HG03103 (cell line): ENCODE measurements at regions not wholly inside any gene's neighbourhood (a gene's known extent, or its start where the extent isn't known, plus 50 kb on each side); places are given as distances from the start of the nearest gene placed in this dataset.

Source experiments
- ATAC-seq: cut with Tn5 transposase; IDR thresholded peaks from one replicate; pipeline ENCODE4 v1.9.1; 2021; ENCODE audit warnings: low read depth; ENCODE audit not compliant: unreplicated experiment

DNA sequence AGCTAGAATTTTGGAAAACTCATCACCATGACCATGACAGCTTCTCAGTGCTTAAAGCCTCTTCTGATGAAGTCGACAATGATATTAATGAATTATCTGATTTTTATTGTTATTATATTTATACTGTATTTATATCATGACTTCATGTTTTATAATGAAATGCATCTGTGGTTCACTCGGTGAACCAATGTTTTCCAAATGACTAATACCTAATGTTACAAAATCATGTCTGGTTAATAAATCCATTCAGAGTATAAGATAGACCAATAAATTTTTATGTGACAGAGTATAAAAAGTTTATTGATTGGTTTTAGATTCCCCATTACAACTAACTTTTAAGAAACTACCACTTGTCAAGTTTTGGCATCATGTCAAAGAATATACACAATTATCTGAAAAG is 416.5 kb downstream of the MLLT3 start:
- no peak for ATAC-seq

DNA sequence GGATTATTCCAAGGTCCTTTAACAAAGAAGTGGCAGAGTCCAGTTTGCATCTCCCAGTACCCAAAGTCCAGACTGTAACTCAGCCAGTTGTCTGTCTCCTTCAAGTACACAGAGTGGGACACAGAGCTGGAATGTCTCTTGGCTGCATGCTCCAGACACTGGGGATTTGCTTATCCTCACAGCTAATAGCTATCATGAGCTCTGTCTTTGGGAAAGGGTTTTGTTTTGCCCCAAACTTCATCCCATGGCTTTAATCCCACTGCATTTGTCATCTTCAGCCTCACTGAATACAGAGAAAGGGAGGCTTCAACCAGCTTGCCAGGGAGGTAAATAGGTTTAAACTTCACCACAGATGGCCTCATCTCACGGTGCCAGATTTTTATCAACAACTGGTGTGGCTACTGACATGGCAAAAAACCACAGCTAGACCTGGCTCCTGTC is 412.2 kb upstream of the SLC24A2 start:
- no peak for ATAC-seq

DNA sequence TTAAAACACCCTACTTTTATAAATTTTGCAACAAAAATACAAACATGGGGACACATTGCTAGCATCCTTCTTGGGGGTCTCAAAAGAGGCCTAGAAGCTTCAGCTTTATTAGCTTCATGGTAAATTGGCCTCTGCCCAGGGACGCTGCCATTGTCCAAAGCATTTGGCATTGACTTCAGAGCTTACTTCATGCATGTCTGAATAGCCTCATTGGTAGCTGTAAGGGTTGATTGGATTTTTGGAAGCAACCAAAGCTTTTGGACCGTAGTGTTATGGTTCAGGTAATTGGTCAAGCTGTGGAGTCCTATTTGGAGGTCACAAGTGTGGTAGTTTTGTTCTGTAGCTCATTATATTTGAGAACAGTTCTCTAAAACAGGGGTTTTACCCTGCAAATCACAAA is 411.7 kb upstream of the SLC24A2 start:
- ATAC-seq: no peak

DNA sequence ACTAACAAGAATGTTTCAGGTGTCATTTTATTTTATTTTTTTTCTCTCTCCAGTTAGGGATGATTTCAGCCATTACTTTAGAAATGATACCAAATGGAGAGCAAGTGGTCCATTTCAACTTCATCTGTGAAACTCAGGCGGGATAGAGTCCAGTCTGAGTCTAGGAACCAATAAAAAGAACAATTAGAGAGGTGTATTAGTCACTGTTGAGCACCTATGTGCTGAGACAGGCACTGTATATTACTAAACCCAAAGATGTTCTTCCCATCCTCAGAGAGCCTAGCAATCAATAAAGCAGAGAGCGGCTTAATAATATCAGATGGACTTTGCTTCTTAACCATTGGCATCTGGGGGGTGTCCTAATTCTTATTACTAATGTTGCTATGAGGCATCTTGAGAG is 410.3 kb upstream of the SLC24A2 start:
- no peak for ATAC-seq

DNA sequence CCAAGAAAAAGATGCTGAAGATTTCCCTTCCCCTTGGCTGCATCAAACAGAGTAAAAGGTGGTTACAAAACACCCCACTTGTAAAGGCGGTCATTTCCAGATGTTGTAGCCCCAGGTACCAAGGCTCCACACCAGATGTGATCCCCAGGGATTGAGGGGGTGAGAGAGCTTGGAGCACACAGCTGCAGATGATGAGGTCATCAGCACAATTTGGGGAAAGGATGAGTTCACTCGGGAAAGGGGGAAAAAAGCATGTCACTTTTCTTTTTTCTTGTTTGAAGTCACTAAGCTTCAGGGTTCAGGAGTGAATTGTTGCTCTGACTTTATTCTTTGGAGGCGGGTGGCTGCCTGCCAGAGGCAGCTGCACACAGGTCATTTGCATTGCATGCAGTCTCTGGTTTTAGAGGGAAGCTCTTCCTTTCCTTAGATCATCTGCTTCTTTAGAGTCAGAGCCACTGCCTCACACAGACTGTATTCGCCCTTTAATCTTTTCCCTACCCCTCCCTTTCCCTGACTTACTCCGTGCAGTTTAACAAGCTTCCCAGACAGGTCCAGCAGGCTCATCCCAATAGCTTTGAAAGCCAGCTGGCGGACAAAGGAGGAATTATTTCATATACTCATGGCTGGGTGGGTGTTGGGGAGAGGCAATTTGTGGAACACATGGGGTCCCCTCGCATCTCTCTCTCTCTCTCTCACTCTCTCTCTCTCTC is 409.3 kb upstream of the SLC24A2 start:
- ATAC-seq: no peak

DNA sequence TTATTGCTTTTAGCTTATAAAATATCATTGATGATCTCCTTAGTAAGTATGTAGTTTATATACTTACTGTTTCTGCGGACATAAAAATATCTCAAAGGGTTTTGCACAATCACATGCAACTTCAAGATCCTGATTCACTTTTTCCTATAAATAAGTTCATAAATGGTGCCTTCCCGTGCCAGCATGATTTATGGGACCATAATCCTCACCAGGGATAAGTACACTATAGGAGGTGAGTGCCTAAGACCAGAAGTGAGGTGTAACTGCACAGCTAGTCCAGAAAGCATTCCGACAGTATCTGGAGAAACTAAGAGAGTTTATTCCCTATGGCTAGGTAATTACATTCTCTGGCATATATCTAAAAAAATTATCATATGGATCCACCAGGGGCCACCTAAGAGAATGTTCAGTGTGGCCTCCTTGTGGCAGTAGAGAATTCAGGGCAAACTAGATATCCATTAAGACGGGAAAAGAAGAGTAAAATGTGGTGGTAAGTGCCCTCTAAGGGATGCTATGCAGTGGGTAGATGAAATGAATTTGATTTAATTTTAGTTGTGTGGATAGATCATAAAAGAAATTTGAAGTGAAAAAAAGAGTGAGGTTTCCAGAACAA is 402.5 kb upstream of the SLC24A2 start:
- ATAC-seq: no peak

DNA sequence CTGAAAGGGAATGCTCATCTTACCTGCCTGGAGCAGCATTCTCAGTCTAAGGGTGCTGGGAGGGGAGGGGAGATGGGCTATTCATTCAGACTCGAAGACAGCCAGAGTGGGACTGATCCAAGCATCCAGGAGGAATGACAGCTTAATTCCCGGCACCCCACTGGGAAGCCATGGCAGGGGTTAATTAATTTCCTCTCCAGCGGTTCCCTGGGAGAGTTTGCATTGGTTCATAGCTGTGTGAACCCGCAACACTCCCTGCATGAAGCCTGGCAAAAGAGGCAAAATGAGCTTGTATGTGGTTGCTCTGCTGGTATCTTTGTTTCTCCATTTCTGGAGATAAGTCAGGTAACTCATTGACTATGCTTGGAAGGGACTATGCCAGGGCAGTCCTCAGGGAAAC is 401.0 kb upstream of the SLC24A2 start:
- no peak for ATAC-seq

DNA sequence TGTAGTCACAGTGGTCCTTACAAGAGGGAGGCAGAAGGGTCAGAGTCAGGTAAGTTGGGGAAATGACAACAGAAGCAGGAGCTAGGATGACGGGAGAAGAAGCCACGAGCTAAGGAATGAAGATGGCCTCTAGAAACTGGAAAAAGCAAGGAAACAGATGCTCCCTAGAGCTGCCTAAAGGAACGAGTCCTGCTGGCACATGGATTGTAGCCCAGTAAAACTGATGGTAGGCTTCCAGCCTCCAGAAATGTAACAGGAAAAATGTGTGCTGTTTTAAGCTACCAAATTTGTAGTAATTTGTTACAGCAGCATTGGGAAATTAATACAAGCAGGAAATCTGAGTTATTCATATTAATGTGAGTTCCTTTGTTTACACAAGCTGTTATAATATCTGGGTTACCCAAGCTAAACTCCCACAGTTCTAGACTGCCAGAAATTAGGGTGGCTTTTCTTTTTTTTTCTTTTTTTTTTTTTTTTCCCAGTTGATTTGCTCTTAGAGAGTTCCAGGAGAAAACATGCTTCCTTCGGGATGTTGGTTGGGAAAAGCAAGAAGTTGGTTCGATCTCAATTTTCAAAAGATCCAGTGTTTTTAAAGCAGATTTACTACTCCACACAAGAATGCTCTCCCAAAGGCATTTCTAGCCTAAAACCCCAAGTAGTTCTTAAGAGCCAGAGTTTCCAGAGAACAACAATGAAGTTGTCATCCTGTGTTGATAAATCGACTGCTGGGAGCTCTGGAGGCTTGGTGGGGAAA is 400.0 kb upstream of the SLC24A2 start:
- no peak for ATAC-seq

DNA sequence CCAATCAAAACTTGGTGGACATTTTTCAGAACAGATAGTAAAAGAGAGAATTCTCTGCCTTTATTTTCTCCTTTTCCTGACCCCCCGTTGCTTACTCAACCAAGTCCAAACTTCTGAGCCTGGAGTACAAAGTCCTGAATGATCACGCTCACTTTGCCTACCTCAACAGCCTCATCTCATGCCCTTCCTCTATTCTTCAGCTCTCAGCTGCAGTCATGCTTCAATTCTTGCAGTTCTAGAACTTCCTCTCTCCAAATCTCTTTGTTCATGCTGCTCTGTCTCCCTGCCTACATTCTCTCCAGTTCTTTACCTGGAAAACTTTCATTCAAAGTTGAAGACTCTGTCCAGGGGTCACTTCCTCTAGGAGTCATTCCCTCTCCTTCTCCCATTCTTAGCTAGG is 398.5 kb upstream of the SLC24A2 start:
- ATAC-seq: no peak

DNA sequence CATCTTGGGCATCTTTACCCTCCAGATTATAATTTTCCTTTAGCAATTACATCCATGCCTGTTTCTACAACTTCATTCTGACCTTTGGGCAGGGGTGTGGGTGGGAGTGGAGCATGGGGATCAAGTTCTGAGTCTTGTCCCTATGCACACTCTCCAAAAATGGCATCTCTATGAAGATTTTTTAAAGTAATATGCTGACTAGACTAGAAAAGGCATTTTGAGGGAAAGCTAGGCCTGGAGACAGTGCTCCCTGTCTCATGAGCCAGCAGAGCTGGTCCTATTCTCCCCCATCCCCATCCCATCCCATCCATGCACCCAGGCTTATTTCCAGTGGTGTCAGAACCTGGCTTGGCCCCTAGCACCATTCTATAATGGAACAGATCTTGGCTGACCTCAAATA is 398.0 kb upstream of the SLC24A2 start:
- no peak for ATAC-seq

DNA sequence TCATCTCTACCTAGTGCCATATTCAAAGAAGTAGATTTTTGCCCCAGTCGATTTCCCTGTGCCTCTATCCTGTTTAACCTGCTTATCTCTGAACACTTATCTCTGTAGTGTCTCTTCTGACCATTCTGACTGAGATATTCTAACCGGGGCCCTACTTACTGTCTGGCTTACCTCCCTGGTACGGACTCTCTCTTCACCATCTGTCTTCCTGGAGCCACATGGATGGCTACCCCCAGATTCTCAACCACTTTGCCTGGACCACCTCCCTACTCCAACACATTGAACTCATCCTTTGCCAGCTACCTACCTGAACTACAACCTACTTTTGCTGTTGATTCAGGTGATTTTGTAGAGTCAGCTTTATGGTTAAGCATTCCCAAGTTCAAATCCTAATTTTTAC is 397.4 kb upstream of the SLC24A2 start:
- ATAC-seq: no peak

DNA sequence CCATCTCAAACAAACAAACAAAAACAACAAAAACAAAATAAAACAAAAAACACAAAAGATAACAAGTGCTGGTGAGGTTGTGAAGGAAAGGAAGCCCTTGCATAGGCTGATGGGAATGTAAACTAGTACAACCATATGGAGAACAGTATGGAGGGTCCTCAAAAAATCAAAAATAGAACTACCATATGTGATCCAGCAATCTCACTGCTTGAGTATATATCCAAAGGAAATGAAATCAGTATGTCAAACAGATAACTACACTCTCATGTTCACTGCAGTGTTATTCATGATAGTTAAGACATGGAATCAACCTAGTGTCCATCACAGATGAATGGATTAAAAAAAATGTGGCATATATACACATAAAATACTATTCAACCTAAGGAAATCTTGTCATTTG is 395.7 kb upstream of the SLC24A2 start:
- no peak for ATAC-seq

DNA sequence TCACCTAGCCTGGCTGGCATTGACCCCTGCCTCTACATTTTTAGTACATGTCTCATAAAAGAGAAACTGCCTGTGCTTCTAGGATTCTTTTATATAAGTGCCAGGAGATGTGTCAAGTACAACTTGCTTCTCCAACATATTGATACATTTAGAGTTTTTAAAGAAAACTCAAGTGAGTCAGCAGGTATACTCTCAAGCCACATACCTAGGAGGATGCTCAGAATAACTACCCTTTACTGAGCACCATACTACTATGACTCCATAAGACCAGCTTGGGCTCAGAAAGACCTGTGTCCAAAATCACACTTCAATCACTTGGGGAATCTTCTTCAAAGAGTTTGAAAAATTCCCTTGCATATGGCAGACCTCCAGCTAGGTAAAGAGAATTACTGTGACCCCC is 389.8 kb upstream of the SLC24A2 start:
- ATAC-seq: no peak

DNA sequence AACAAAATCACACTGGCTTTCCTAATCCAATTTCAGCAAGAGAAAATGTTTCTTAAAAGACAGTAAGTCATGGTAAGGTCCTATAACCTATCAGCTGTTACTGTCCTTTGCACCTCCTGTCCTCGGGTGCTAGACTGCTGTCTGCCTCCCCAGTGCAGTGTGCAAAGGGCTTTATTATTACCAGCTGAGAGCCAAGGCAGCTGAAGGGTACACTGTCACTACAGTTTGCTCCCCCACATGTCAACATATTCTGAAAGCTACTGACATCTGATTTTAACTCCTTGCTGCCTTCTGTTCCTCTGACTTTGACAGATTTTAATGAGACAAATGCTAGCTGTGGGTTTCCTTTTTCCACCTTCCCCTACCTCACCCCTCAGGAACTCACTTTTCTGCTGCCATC is 389.4 kb upstream of the SLC24A2 start:
- no peak for ATAC-seq

DNA sequence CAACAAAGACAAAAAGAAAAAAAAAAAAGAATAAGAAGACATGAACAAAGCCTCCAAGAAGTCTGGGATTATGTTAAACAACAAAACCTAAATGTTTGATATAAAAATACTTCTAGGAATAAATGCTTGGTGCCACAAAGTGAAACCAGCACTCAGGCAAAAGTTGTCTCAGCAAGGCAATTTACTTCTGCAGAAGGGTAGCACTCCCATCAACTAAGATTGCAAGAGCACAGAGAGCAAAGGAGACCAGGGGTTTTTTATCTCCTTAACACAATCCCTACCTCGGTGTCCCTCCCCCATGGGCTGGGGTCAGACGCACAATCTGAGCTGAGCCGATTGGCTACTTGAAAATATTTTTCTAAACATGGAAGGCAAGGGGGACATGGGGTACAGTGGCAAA is 381.3 kb upstream of the SLC24A2 start:
- no peak for ATAC-seq

DNA sequence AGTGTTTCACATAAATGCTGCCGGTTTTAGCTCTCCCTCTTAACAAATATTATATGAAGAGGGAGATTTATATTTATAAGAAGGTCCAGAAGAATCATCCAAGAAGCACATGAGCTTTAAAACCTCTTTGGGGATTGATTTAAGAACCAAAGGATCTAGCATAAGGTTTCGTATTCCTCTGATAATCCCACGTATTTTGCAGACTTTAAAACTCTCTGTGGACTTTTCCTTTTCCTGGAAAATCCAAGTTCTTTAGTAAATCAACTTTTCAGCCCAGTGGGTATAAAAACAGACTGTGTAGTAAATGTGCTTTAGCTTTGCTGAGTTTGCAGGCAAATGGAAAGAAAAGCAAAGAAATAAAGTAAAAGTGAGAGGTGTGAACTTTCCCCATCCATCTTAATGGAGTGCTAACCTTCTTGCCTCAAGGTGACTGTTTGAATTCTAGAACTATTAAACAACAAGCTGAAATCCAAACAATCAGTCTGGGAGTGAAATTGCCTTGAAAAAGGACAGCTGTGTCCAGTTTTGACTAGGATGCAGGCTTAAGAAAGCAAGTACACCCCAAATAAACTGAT is 363.4 kb upstream of the SLC24A2 start:
- no peak for ATAC-seq

DNA sequence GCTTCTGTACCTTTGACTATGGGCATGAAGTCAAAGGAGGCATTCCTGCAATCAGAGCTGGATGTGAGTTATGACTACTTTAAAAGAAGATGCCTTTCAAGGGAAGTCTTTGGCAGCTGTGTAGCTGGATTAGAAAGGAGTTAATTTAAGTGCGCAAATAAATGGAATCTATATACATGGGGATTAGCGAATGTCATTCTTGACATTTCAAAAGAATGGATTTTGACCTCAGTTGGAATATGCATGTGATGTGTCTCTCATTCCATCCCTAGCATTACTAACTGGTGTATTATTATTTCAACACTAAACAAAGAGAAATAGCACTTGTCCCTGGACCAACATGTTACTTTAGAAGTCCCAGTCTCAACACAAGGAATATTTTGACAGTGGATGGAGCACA is 359.6 kb upstream of the SLC24A2 start:
- no peak for ATAC-seq

DNA sequence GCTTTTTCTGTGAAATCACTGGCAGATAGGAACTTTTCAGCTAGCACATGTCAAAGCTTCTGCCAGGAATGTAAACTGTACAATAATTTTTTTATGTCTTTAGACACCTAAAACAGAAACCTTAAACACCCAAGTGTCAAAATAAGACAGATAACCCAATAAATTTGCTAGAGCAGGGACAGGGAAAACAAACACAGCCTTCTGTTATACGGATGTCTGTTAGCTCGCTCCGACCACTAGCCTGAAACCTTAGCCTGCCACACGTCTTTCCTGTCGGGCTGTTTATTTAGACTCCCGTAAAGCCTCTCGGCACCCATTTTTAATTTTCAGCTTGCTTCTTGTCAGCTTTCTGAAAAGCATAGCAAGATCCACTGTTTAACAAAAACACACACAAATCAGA is 355.4 kb upstream of the SLC24A2 start:
- no peak for ATAC-seq

DNA sequence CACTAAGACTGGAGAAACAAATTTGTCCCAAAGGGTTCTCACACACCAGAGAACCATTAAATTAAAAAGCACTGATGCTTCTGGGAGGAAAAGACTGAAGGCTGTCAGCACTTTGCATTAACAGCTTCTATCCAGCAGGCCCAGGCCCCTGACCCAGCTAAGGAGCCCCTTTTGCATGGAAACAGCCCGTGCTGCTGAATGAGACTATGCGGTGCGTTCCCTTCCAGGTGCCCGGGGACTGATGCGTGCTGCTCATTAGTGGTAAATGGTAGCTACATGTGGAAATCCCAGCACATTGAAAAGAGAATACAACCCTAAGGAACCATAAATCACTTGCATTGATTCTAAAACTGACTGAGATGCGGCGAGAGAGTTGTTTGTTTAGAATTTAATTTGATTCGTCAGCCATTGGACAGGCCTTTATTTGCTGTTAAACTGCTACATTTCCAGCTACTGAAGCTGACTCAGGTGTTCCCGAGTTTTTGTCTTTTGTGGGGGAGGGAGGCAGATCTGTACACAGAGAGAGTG is 351.0 kb upstream of the SLC24A2 start:
- ATAC-seq: no peak

DNA sequence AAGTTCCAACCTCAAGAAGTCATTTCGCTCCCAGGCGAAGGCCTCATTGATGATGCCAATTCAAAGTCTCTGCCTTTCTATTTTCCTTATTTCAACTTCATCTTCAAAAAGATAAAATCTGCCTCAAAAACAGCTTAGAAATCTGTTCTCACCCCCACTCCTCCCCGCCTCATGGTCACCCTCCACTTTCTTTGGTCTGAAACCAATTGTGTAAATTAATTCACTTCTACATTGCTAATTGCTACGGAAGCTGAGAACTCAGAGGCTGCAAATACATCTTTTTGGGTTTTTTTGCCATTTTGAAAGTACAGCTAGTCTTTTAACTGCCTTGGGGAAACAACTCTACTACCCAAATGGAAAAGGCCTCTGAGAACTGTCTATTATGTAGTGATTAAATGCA is 350.0 kb upstream of the SLC24A2 start:
- ATAC-seq: no peak

DNA sequence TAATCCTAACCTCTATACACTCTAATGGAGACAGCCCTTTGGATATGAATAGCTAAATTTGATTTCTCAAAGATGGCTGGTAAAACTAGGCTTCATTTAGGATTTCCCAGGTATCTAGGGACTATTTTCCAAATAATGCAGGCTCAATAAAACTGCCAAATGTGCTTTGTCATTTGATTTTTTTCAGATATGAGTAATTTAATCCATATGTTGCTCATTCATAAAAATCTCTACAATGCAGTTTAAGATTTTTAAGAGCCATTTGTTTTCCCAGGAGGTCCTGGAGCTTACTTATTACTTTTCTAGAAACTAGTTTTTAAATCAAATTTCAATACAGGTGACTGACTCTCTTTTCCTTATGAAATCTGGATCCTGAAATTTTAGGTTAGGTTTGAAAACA is 349.3 kb upstream of the SLC24A2 start:
- ATAC-seq: no peak
